Keratinocyte (primary cell): ENCODE measurements at regions not wholly inside any gene's neighbourhood (a gene's known extent, or its start where the extent isn't known, plus 50 kb on each side); places are given as distances from the start of the nearest gene placed in this dataset.

Experiments used
- DNase-seq: peaks from one replicate; pipeline ENCODE4 v3.0.0-alpha.2; 2011; ENCODE audit warnings: low read depth, missing footprints, low spot score
- FAIRE-seq: peaks from 2 replicates; lab custom pipeline; 2011; peaks lifted over from hg19 to GRCh38; lab: Jason Lieb, UNC
- H2AFZ ChIP-seq: 2 replicates; pipeline ENCODE4 v1.6.0; 2012; ENCODE audit warnings: low read length, control low read depth, inconsistent platforms; ENCODE audit not compliant: control insufficient read depth
- H3K27ac ChIP-seq: 2 replicates; pipeline ENCODE4 v1.5.1; 2011; ENCODE audit warnings: low read length; ENCODE audit not compliant: control insufficient read depth, insufficient read depth
- H3K27me3 ChIP-seq: 3 replicates; pipeline ENCODE4 v1.6.0; 2011; ENCODE audit warnings: low read length; ENCODE audit not compliant: control insufficient read depth, insufficient read depth; ENCODE audit errors: extremely low read depth
- H3K36me3 ChIP-seq, 2 experiments: 2 replicates in 1 of 2; 3 replicates in 1 of 2; pipeline ENCODE4 v1.5.1; 2011; ENCODE audit warnings: low read length in 2 of 2, mild to moderate bottlenecking in 1 of 2; ENCODE audit not compliant: control insufficient read depth in 2 of 2, insufficient read depth in 2 of 2; ENCODE audit errors: extremely low read depth in 1 of 2
- H3K4me1 ChIP-seq: 3 replicates; pipeline ENCODE4 v1.5.1; 2011; ENCODE audit warnings: low read length; ENCODE audit not compliant: control insufficient read depth, insufficient read depth; ENCODE audit errors: extremely low read depth
- H3K4me2 ChIP-seq: 3 replicates; pipeline ENCODE4 v1.6.0; 2011; ENCODE audit warnings: low read depth, low read length; ENCODE audit not compliant: control insufficient read depth, insufficient read depth; ENCODE audit errors: extremely low read depth
- H3K4me3 ChIP-seq, 3 experiments: fragments of 200-600 bp in 1 of 3; sonication (generic) in 1 of 3; 2 replicates in 2 of 3; 3 replicates in 1 of 3; pipeline ENCODE4 v1.5.1; 2011 to 2016; ENCODE audit warnings: low read length in 3 of 3, mild to moderate bottlenecking in 3 of 3, control low read depth in 2 of 3, inconsistent platforms in 1 of 3, low read depth in 1 of 3, mixed read lengths in 1 of 3, mixed run types in 1 of 3, moderate library complexity in 1 of 3; ENCODE audit not compliant: control insufficient read depth in 2 of 3, insufficient read depth in 2 of 3; ENCODE audit errors: extremely low read depth in 1 of 3
- H3K79me2 ChIP-seq: 2 replicates; pipeline ENCODE4 v1.6.0; 2012; ENCODE audit warnings: low read length; ENCODE audit not compliant: control insufficient read depth, insufficient read depth
- H3K9ac ChIP-seq: 3 replicates; pipeline ENCODE4 v1.6.0; 2011; ENCODE audit warnings: low read length; ENCODE audit not compliant: control insufficient read depth, insufficient read depth; ENCODE audit errors: extremely low read depth
- H3K9me1 ChIP-seq: 3 replicates; pipeline ENCODE4 v1.6.0; 2011; ENCODE audit warnings: low read length; ENCODE audit not compliant: control insufficient read depth, insufficient read depth; ENCODE audit errors: extremely low read depth
- H3K9me3 ChIP-seq: 2 replicates; pipeline ENCODE4 v1.5.1; 2012; ENCODE audit warnings: low read depth, low read length; ENCODE audit not compliant: control insufficient read depth
- H4K20me1 ChIP-seq: 3 replicates; pipeline ENCODE4 v1.6.0; 2011; ENCODE audit warnings: low read length; ENCODE audit not compliant: control insufficient read depth, insufficient read depth; ENCODE audit errors: extremely low read depth
- CTCF ChIP-seq, 3 experiments: IDR thresholded peaks in 1 of 3; conservative IDR thresholded peaks in 1 of 3; optimal IDR thresholded peaks in 1 of 3; 2 replicates in 2 of 3; 3 replicates in 1 of 3; pipeline versions ENCODE3 to v1.5.1; 2011; ENCODE audit warnings: low read length in 3 of 3, mild to moderate bottlenecking in 3 of 3, moderate library complexity in 2 of 3, control low read depth in 1 of 3, inconsistent platforms in 1 of 3; ENCODE audit not compliant: insufficient read depth in 2 of 3; ENCODE audit errors: extremely low read depth in 1 of 3
- EZH2 ChIP-seq: IDR thresholded peaks from one replicate; pipeline ENCODE4 v1.6.1; 2012; ENCODE audit warnings: inconsistent platforms, mild to moderate bottlenecking, low read length, moderate library complexity
- dilution Hi-C: fragments of 300-500 bp; cut with MboI; formaldehyde crosslinking; loops from one replicate; pipeline ENCODE4 v1.7.0; 2020; ENCODE audit warnings: low sequenced_read_pairs; ENCODE audit not compliant: extremely low pct_ligation_motif_present

- no peak overlapping the region for H3K4me3 ChIP-seq
- no peaks in the 10 kb centered on the region for H4K20me1 ChIP-seq
- no peak overlapping the region for H3K4me2 ChIP-seq
- no peak overlapping the region for H3K27ac ChIP-seq
- H3K36me3 ChIP-seq: no peaks in the 10 kb centered on the region
- TF ChIP-seq CTCF (optimal IDR thresholded peaks at IDR 0.05 in 1 of 3, IDR thresholded peaks at IDR 0.05 in 1 of 3, conservative IDR thresholded peaks at IDR 0.05 in 1 of 3; ENCODE audit: extremely low read depth in 1 of 3, insufficient read depth in 2 of 3, low read length in 3 of 3) (no peak), EZH2 (no peak)
- FAIRE-seq: no peak
- DNase-seq: no peak
- H3K27me3 ChIP-seq: no peaks in the 10 kb centered on the region
- no peaks in the 10 kb centered on the region for H3K9me1 ChIP-seq
- H3K9me3 ChIP-seq: no peaks in the 10 kb centered on the region
- H2AFZ ChIP-seq: no peak overlapping the region
- no peak overlapping the region for H3K9ac ChIP-seq
- dilution Hi-C loops: no loop called here
- no peaks in the 10 kb centered on the region for H3K4me1 ChIP-seq
- H3K79me2 ChIP-seq: no peaks in the 10 kb centered on the region
Observed at GRCh38 chr2:153787612-153788011, 84.1 kb upstream of the GALNT13 start.

- Histone ChIP-seq H3K9me1 (no peaks in the 10 kb centered on the region), H3K27me3 (no peaks in the 10 kb centered on the region), H3K9ac (no peak overlapping the region), H3K4me1 (no peaks in the 10 kb centered on the region), H3K4me2 (no peak overlapping the region), H3K9me3 (no peaks in the 10 kb centered on the region), H4K20me1 (no peaks in the 10 kb centered on the region), H3K27ac (no peak overlapping the region), H3K4me3 (no peak overlapping the region), H2AFZ (no peak overlapping the region), H3K36me3 (no peaks in the 10 kb centered on the region), H3K79me2 (no peaks in the 10 kb centered on the region)
- TF ChIP-seq EZH2 (no peak), CTCF (optimal IDR thresholded peaks at IDR 0.05 in 1 of 3, IDR thresholded peaks at IDR 0.05 in 1 of 3, conservative IDR thresholded peaks at IDR 0.05 in 1 of 3; ENCODE audit: extremely low read depth in 1 of 3, insufficient read depth in 2 of 3, low read length in 3 of 3) (no peak)
- dilution Hi-C loops: no loop called here
- DNase-seq (no peak), FAIRE-seq (no peak)
Observed at GRCh38 chr2:153802671-153803070, 69.1 kb upstream of the GALNT13 start.
